ENCODE measurements at regions not wholly inside any gene's neighbourhood (a gene's known extent, or its start where the extent isn't known, plus 50 kb on each side); places are given as distances from the start of the nearest gene placed in this dataset.
"Not testable (repeated sequence)": the region's sequence is repeated elsewhere in the genome, so short reads cannot be mapped to it uniquely, and the experiment has no call there.

DNA sequence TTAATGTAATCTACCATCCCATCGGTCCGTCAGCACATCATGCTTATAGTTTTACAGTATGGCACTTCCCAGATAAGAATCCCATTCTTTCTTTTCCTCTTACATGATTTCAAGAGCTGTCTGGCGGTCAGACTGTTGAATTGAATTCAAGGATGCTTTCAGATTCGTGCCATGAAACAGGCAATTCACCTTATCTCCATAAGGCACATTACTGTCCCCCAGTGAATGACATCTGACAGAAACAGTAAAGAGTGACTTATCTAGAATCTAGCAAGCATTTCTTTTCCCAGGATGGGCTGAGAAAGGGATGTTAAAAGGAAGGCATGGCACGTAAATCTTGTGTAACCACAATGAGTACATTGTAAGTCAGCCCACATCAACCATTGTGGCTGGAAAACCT is 61.1 kb upstream of the SEM1 start:
- in situ Hi-C loops (cut with HindIII; ENCODE audit: low sequenced_read_pairs), result no loop called here
- DNase-seq (ENCODE audit: low read depth, low spot score), result no peak
- no peak overlapping the region for H3K4me3 ChIP-seq (ENCODE audit: low read depth, low read length)
- TF ChIP-seq, protein P1, sequence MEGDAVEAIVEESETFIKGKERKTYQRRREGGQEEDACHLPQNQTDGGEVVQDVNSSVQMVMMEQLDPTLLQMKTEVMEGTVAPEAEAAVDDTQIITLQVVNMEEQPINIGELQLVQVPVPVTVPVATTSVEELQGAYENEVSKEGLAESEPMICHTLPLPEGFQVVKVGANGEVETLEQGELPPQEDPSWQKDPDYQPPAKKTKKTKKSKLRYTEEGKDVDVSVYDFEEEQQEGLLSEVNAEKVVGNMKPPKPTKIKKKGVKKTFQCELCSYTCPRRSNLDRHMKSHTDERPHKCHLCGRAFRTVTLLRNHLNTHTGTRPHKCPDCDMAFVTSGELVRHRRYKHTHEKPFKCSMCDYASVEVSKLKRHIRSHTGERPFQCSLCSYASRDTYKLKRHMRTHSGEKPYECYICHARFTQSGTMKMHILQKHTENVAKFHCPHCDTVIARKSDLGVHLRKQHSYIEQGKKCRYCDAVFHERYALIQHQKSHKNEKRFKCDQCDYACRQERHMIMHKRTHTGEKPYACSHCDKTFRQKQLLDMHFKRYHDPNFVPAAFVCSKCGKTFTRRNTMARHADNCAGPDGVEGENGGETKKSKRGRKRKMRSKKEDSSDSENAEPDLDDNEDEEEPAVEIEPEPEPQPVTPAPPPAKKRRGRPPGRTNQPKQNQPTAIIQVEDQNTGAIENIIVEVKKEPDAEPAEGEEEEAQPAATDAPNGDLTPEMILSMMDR (IDR thresholded peaks at IDR 0.05; ENCODE audit: low read depth, low read length), result no peak

DNA sequence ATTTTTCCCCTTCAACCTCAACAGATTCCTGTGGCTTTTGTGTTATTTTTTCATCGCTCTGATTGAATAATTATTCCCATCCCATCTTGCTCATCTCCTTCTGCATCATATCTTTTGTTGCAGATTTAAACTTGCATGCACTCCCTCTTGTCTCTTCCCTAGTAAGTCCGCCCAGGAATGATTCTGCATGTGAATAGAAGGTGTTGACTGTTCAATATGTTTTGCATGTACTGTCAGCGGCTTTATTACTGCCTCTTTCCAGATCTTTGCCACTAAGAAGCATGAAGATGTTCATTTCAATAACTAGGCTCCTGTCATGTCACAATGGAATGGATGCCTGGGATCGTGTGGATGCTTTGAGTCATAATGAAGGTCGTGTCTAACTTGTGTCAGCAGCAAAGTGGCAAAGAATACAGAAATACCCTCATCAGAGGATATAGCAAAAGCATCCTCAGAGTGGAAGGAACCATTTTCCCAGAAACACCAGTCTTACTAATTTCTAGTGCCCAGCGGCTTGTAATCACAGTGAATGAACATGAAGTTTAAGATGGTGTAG is 62.6 kb upstream of the SEM1 start:
- no peak for DNase-seq (ENCODE audit: low read depth, low spot score)
- in situ Hi-C loops (cut with HindIII; ENCODE audit: low sequenced_read_pairs), result no loop called here
- TF ChIP-seq, protein P1 (IDR thresholded peaks at IDR 0.05; ENCODE audit: low read depth, low read length), result no peak

DNA sequence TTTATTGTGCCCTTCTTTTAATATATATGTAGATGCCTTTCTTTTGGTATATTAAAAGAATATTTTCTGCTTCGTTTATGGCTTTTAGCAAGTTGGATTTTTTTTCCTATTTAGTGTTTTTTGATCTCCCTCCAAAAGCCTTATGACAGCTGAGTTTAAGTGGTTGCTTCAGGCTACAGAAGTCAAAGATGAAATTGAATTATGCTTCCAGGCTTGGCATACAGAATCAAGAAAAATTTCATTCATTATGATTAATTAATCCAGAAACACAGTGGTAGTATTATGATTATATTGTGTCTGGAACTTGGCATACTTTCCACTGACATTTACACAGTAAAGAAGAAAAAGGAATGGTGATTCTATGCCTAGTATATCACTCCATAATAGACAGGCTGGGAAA is 63.8 kb upstream of the SEM1 start:
- TF ChIP-seq, protein P1 (IDR thresholded peaks at IDR 0.05; ENCODE audit: low read depth, low read length), result no peak
- no peak for DNase-seq (ENCODE audit: low read depth, low spot score)
- H3K4me3 ChIP-seq (ENCODE audit: low read depth, low read length), result no peak overlapping the region
- in situ Hi-C loops (cut with HindIII; ENCODE audit: low sequenced_read_pairs), result no loop called here

More for the DNA sequence above, 62.6 kb upstream of the SEM1 start:
- H3K4me3 ChIP-seq (ENCODE audit: low read depth, low read length), result no peak overlapping the region

DNA sequence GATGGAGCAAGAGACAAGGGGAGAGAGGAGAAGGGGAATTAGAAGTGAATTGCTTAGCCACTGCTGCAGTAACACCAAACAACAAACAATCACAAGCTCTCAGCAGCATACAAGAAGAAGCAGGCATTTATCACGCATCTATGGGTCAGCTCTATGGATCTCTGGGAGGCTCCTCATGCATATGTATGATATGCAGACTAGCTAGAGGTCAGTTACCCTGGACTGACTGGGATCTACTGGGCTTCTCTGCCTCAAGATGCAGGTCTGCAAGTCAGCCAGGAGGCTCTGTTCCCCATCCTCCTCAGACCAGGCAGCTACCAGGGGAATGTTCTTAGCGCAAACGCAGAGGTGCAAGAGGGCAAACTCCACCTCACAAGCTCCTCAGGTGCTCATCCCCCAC is 64.7 kb upstream of the SEM1 start:
- in situ Hi-C loops (cut with HindIII; ENCODE audit: low sequenced_read_pairs), result no loop called here
- DNase-seq (ENCODE audit: low read depth, low spot score), result no peak
- no peak overlapping the region for H3K4me3 ChIP-seq (ENCODE audit: low read depth, low read length)
- TF ChIP-seq, protein P1 (IDR thresholded peaks at IDR 0.05; ENCODE audit: low read depth, low read length), result no peak

DNA sequence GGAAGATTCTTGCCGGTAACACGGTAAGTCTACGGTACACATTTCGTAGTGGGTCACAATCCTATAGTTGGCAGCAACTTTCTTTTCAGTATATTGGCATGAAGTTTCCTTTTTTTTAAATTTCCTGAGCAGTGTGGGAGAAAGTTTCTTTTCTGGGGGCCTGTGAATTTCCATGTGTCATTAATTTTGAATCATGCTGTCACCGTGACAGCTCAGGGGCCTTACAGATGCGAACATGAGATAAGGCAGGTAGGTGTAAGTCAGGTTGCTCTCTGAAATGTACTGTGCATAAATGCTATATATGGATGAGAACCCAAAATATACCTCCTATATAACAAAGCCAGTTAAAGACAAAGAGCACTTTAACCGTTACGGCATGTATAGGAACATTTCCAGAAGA is 65.4 kb upstream of the SEM1 start:
- in situ Hi-C loops (cut with HindIII; ENCODE audit: low sequenced_read_pairs), result no loop called here
- no peak overlapping the region for H3K4me3 ChIP-seq (ENCODE audit: low read depth, low read length)
- DNase-seq (ENCODE audit: low read depth, low spot score), result no peak

DNA sequence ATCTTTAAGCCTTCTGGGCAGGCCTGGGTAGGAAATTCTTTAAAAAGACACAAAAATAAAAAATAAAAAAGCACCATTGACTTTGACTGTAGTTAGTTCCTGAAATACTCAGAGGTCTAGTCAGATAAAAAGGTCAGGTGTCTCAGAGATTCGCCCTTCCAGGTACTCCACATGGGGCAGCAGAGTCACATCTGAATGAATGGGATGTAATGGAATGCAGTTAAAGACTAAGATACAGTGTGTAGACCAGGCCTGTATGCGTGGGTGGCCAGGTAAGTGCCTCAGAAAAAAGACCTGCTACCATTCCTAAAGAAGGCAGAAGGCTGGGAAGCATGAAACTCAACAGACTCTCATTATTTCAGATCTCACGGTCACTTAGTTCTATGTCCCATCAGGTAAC is 68.6 kb upstream of the SEM1 start:
- TF ChIP-seq, protein P1 (IDR thresholded peaks at IDR 0.05; ENCODE audit: low read depth, low read length), result no peak
- DNase-seq (ENCODE audit: low read depth, low spot score), result no peak
- in situ Hi-C loops (cut with HindIII; ENCODE audit: low sequenced_read_pairs), result no loop called here
- no peak overlapping the region for H3K4me3 ChIP-seq (ENCODE audit: low read depth, low read length)

More for the DNA sequence above, 65.4 kb upstream of the SEM1 start:
- TF ChIP-seq, protein P1 (IDR thresholded peaks at IDR 0.05; ENCODE audit: low read depth, low read length), result no peak

DNA sequence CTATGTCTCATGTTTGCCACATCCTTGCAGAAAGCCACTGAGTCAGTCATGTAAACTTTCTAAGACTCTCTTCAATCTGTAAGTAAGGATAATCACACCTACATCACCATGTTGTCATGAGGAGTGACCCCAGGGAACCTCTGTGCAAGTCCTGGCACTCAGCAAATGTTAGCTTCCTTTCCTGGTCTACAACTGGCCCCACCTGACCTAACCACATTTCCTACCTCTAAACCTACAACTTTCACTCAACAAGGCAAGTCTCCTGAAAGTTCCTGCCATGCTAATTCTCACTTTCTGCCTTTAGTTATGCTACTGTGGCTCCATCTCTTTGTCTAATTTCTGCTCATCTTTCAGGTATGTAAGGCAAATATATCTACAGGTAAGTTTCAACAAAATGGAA is 72.3 kb upstream of the SEM1 start:
- no peak overlapping the region for H3K4me3 ChIP-seq (ENCODE audit: low read depth, low read length)
- DNase-seq (ENCODE audit: low read depth, low spot score), result no peak
- in situ Hi-C loops (cut with HindIII; ENCODE audit: low sequenced_read_pairs), result no loop called here
- TF ChIP-seq, protein P1 (IDR thresholded peaks at IDR 0.05; ENCODE audit: low read depth, low read length), result no peak

DNA sequence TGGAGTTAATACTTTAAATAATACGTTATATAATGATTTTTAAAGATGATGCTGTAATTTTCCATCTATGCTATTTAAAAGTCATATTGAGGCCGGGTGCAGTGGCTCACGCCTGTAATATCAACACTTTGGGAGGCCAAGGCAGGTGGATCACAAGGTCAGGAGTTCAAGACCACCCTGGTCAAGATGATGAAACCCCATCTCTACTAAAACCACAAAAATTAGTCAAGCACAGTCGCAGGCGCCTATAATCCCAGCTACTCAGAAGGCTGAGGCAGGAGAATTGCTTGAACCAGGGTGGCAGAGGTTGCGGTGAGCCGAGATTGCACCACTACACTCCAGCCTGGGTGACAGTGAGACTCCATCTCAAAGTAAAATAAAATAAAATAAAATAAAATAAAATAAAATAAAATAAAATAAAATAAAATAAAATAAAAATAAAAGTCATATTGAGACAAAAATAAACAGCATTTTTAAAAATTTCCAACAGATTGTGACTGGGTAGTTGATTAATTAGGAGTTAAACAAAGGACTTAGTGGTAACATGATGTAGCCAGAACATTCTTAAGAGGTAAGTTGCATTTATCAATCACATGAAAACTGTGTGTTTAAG is 73.1 kb upstream of the SEM1 start:
- H3K4me3 ChIP-seq (ENCODE audit: low read depth, low read length); in situ Hi-C loops (cut with HindIII; ENCODE audit: low sequenced_read_pairs); DNase-seq (ENCODE audit: low read depth, low spot score): not testable (repeated sequence)

Data from astrocyte of the spinal cord (primary cell).